HG03139 (cell line): ENCODE measurements at regions not wholly inside any gene's neighbourhood (a gene's known extent, or its start where the extent isn't known, plus 50 kb on each side); places are given as distances from the start of the nearest gene placed in this dataset.
"Not testable (repeated sequence)": the region's sequence is repeated elsewhere in the genome, so short reads cannot be mapped to it uniquely, and the experiment has no call there.

Source experiments
- ATAC-seq: cut with Tn5 transposase; IDR thresholded peaks from one replicate; pipeline ENCODE4 v1.9.1; 2021; ENCODE audit not compliant: unreplicated experiment

DNA sequence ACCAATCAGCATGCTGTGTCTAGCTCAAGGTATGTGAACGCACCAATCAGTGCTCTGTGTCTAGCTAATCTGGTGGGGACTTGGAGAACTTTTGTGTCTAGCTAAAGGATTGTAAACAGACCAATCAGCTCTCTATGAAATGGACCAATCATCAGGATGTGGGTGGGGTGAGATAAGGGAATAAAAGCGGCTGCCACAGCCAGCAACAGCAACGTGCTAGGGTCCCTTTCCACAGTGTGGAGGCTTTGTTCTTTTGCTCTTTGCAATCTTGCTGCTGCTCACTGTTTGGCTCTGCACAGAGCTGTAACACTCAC, 1353.9 kb upstream of the CDH18 start:
- ATAC-seq = not testable (repeated sequence)

DNA sequence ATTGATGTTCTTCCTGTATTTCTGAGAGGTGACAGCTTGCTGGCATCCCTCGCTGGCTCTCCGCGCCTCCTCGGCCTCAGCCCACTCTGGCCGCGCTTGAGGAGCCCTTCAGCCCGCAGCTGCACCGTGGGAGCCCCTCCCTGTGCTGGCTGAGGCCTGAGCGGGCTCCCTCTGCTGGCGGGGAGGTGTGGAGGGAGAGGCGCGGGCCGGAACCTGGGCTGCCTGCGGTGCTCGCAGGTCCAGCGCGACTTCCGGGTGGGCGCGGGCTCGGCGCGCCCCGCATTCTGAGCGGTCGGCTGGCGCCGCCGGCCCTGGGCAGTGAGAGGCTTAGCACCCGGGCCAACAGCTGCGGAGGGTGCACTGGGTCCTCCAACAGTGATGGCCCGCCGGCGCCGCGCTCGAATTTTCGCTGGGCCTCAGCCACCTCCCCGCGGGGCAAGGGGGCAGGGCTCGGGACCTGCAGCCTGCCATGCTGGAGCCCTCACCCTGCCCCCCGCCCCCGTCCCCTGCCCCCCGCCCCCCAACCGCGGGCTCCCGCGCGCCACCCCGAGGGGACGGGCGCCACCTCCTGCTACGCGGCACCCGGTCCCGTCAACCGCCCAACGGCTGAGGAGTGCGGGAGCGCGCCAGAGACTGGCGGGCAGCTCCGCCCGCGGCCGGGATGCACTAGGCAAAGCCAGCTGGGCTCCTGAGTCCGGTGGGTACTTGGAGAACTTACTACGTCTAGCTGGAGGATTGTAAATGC, 1353.4 kb upstream of the CDH18 start:
- not testable (repeated sequence) for ATAC-seq

DNA sequence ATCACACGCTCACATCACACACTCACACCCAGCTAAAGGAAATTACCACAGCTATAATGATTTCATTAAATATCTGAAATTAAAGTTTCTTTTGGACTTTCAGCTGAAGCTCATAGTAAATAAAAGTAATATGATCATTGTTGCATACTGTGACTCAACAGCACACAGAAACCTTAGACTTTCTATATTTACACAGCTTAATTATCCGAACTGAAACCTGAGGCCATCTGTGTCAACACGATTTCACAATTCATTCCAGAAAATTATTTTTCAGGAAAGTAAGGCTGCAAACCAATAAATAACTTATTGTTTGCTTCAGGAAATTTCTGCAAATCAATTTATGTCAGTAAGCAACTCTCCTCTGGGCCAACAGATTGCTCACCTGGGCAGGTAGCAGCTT, 1352.2 kb upstream of the CDH18 start:
- ATAC-seq = not testable (repeated sequence)

DNA sequence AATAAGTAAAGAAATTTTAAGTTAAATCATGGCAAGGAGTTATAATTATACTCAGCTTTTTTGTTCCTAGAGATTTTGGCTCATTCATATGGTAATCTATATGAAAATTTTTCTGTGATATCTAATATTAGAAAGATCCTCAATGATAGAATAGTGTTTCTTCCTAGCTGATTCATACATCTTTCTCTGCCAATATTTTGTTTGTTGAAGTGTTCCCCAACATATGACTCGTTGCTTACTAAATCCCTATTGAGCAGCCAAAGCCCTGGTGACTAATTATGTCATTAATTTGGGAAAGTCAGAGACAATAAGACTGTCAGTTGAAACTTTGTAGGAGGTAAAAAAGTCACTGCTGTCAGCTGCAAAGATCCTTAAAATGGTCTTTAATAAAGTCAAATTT, 1348.5 kb upstream of the CDH18 start:
- not testable (repeated sequence) for ATAC-seq

GRCh38 chr5:21315376-21315775, 1327.4 kb upstream of the CDH18 start:
- not testable (repeated sequence) for ATAC-seq

DNA sequence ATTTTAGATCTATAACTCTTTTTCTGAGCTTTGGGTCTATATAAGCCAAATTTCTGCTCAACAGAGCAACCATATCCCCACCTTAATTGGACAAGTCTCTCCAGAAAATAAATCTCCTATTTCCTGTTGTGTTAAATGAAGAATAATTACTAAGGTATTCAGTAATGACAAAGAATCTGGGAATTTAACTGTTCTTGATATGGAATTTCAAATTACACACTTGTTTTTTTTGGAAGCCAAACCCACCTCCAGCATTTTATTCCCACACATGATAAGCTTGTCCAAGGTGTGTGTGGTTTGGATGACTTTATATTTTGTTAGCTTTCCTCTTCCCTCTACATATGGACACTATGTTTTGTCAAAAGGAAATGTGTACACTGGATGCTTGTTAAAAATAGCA, 1313.2 kb upstream of the CDH18 start:
- ATAC-seq = not testable (repeated sequence)

- ATAC-seq = not testable (repeated sequence)
Observed at GRCh38 chr5:21274361-21274760, 1286.4 kb upstream of the CDH18 start.

GRCh38 chr5:21263361-21263760, 1275.4 kb upstream of the CDH18 start:
- no peak for ATAC-seq

GRCh38 chr5:21254161-21254560, 1266.2 kb upstream of the CDH18 start:
- ATAC-seq = no peak

GRCh38 chr5:21244982-21245381, 1257.0 kb upstream of the CDH18 start:
- ATAC-seq = no peak

GRCh38 chr5:21238786-21239185, 1250.8 kb upstream of the CDH18 start:
- ATAC-seq = no peak

- ATAC-seq = no peak
Observed at GRCh38 chr5:21237461-21237860, 1249.5 kb upstream of the CDH18 start.

- no peak for ATAC-seq
Observed at GRCh38 chr5:21236971-21237427, 1249.0 kb upstream of the CDH18 start.

DNA sequence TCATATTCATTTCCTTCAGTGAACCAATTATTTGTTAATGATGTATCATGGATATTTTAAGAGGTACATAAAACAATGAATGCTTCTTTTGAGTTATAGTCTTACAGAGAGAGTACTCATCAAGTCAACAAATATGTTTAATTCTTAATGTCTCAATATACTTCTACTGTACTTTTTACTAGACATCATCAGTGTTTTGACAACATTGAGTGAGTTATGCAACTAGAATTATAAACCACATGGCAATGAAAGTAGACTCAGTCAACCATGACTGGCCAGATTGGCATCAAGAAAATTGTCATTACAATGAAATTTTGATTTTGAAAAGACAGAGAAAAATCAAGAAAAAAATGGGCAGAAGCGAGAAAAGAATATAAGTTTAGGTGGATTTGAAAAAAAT, 1248.1 kb upstream of the CDH18 start:
- no peak for ATAC-seq

DNA sequence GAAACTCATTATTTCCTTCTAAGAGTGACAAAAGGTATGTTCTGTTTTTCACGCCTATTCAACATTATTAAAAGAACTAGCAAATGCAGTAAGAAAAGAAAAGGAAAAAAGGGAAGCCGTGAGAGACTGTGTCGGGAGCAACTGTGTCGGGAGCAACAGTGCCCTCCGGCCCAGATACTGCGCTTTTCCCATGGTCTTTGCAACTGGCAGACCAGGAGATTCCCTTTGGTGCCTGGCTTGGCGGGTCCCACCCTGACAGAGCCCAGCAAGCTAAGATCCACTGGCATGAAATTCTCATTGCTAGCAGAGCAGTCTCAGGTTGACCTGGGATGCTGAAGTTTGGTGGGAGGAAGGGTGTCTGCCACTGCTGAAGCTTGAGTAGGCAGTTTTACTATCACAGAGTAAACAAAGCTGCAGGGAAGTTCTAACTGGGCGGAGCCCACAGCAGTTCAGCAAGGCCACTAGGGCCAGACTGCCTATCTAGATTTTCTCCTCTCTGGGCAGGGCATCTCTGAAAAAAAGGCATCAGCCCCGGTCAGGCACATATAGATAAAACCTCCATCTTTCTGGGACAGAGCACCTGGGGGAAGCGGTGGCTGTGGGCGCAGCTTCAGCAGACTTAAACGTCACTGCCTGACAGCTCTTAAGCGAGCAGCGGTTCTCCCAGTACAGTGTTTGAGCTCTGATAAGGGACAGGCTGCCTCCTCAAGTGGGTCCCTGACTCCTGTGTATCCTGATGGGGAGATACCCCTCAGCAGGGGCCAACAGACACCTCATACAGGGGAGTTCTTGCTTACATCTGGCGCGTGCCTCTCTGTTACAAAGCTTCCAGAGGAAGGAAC, 1237.4 kb upstream of the CDH18 start:
- no peak for ATAC-seq

GRCh38 chr5:21221616-21222015, 1233.6 kb upstream of the CDH18 start:
- no peak for ATAC-seq

- ATAC-seq = no peak
Observed at GRCh38 chr5:21219966-21220365, 1232.0 kb upstream of the CDH18 start.

DNA sequence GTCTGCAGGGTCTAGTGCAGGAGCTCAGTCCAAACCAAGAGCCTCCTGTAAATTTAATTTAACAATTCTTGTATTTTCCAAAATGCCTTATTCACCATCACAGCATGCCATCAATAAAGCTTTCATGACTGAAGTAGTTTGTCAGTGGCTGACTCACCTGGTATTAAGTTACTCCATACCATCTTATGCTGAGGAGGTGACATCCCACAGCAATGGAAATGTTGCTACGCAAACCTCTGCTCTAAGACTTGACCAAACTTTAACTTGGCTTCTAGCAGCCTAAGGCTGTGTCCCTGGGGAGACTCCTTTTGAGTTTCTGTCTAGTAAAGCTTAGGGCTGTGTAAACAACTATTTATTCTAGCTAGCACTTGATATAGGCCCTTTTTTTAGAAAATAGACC, 1231.3 kb upstream of the CDH18 start:
- ATAC-seq = no peak

DNA sequence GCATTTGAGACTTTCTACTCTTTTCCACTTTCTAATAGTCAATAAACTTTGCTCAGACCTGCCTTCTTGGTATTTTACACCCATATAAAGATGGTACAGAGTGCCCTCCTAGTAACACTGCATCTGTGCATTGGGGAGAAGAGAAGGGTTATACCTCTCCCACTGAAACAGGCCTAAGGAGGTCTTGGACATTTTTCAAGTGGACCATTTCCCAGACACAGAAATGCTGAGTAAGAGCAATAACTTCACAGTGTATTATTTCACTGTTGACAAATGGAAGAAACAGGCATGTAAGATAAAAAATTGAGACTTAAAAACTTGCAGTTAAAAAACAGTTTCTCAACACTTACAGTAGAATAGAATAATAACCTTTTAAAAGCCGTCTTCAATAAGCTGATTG, 1224.0 kb upstream of the CDH18 start:
- ATAC-seq = no peak

GRCh38 chr5:21209409-21209808, 1221.4 kb upstream of the CDH18 start:
- no peak for ATAC-seq

GRCh38 chr5:21199087-21199486, 1211.1 kb upstream of the CDH18 start:
- no peak for ATAC-seq

DNA sequence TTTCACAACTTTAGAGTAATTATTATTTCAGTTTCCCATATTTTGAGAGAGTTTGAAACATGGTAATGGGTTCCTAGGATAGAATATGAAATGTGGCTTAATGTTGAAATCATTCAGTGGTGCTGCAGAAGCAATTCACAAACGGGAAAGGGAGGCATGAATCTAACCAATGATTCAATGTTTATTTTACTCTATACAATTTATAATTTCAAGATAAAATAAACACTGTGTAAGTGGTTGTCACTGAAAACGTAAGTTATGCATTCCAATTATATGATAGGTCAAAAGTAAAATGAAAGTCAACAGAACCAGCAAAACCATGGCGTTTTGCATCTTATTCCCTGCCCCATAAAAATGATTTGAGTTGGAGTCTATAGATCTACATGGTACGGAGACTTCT, 1207.1 kb upstream of the CDH18 start:
- ATAC-seq = no peak
